ENCODE measurements at regions not wholly inside any gene's neighbourhood (a gene's known extent, or its start where the extent isn't known, plus 50 kb on each side); places are given as distances from the start of the nearest gene placed in this dataset.

GRCh38 chr15:93418566-93418965 is 329.6 kb upstream of the RGMA start:
- Mint-ChIP-seq H3K27ac (no peak overlapping the region), H3K27me3 (ENCODE audit: low read depth) (peaks cover 3% of the 10 kb centered on the region; the same call in 1 of the 2 replicates), H3K4me1 (no peaks in the 10 kb centered on the region), H3K9me3 (peaks cover 4% of the 10 kb centered on the region), H3K36me3 (peaks cover under 1% of the 10 kb centered on the region; the same call in 1 of the 2 replicates), H3K4me3 (no peak overlapping the region)
- ChIA-PET CTCF (no interaction called here), POLR2A (no interaction called here)
- no peak for TF ChIP-seq SMAD4 (CRISPR knock-in tag; IDR thresholded peaks at IDR 0.05)
- TF ChIP-seq ZNF138 (CRISPR knock-in tag; conservative IDR thresholded peaks at IDR 0.05) = no peak
- no peak for TF ChIP-seq ETV6 (CRISPR knock-in tag; IDR thresholded peaks at IDR 0.05)
- no peak for TF ChIP-seq ATF3 (CRISPR knock-in tag; conservative IDR thresholded peaks at IDR 0.05)
- no peak for TF ChIP-seq IRF2 (CRISPR knock-in tag; IDR thresholded peaks at IDR 0.05; ENCODE audit: borderline replicate concordance, low read depth)
- TF ChIP-seq ZNF396 (CRISPR knock-in tag; IDR thresholded peaks at IDR 0.05; ENCODE audit: borderline replicate concordance) = no peak
- no peak for TF ChIP-seq ZNF423 (CRISPR knock-in tag; IDR thresholded peaks at IDR 0.05)
- no peak for TF ChIP-seq USF1 (CRISPR knock-in tag; IDR thresholded peaks at IDR 0.05)
- TF ChIP-seq E2F5 (CRISPR knock-in tag; IDR thresholded peaks at IDR 0.05) = no peak
- no peak for TF ChIP-seq ZNF219 (CRISPR knock-in tag; IDR thresholded peaks at IDR 0.05; ENCODE audit: borderline replicate concordance)
- no peak for TF ChIP-seq IRF1 (CRISPR knock-in tag; IDR thresholded peaks at IDR 0.05)
- TF ChIP-seq EMX1 (CRISPR knock-in tag; IDR thresholded peaks at IDR 0.05) = no peak
- no peak for TF ChIP-seq ATF2 (CRISPR knock-in tag; IDR thresholded peaks at IDR 0.05; ENCODE audit: borderline replicate concordance, low read depth)
- TF ChIP-seq NFE2L1 (CRISPR knock-in tag; IDR thresholded peaks at IDR 0.05) = no peak
- no peak for TF ChIP-seq MXD4 (CRISPR knock-in tag; IDR thresholded peaks at IDR 0.05; ENCODE audit: borderline replicate concordance)
- no peak for TF ChIP-seq GRHL2 (CRISPR knock-in tag; IDR thresholded peaks at IDR 0.05; ENCODE audit: insufficient replicate concordance, severe bottlenecking)
- no peak for TF ChIP-seq PRRX2 (CRISPR knock-in tag; IDR thresholded peaks at IDR 0.05)
- TF ChIP-seq ZNF317 (CRISPR knock-in tag; IDR thresholded peaks at IDR 0.05; ENCODE audit: borderline replicate concordance, low read depth) = no peak
- TF ChIP-seq STAT6 (CRISPR knock-in tag; conservative IDR thresholded peaks at IDR 0.05; ENCODE audit: low read depth) = no peak
- TF ChIP-seq SOX15 (CRISPR knock-in tag; IDR thresholded peaks at IDR 0.05) = no peak
- ATAC-seq = no peak
- DNase-seq (ENCODE audit: low spot score) = no peak

GRCh38 chr15:93417631-93418030 is 328.6 kb upstream of the RGMA start:
- Mint-ChIP-seq H3K4me3 (no peak overlapping the region), H3K36me3 (no peaks in the 10 kb centered on the region), H3K9me3 (no peaks in the 10 kb centered on the region), H3K27ac (no peak overlapping the region), H3K27me3 (ENCODE audit: low read depth) (peaks cover 2% of the 10 kb centered on the region; the same call in 1 of the 2 replicates), H3K4me1 (no peaks in the 10 kb centered on the region)
- CTCF ChIA-PET = no interaction called here
- DNase-seq (ENCODE audit: low spot score) = no peak
- no peak for TF ChIP-seq HMGA2 (CRISPR knock-in tag; IDR thresholded peaks at IDR 0.05)
- no peak for ATAC-seq
- POLR2A ChIA-PET = no interaction called here
